Liver (tissue), 7 donors: ENCODE measurements at regions not wholly inside any gene's neighbourhood (a gene's known extent, or its start where the extent isn't known, plus 50 kb on each side); places are given as distances from the start of the nearest gene placed in this dataset.

Source experiments
- DNase-seq: peaks from one replicate; pipeline ENCODE4 v3.0.0-alpha.2; 2017; ENCODE audit warnings: low spot score
- H3K27ac ChIP-seq, 2 donors: one replicate each; pipeline ENCODE4 v1.7.0; 2013; ENCODE audit warnings: inconsistent platforms in 2 of 2, low read length in 2 of 2, control low read depth in 1 of 2, low read depth in 1 of 2, mild to moderate bottlenecking in 1 of 2
- H3K27me3 ChIP-seq, 4 donors: one replicate each; pipeline versions ENCODE4 v1.6.1 to v1.7.0; 2013; ENCODE audit warnings: low read length in 3 of 4, inconsistent platforms in 1 of 4, mild to moderate bottlenecking in 1 of 4, moderate library complexity in 1 of 4; ENCODE audit not compliant: control insufficient read depth in 4 of 4, insufficient read depth in 4 of 4
- H3K36me3 ChIP-seq, 4 donors: one replicate each; pipeline versions ENCODE4 v1.6.1 to v1.7.0; 2013; ENCODE audit warnings: low read length in 3 of 4, mild to moderate bottlenecking in 3 of 4, low read depth in 1 of 4, moderate library complexity in 1 of 4; ENCODE audit not compliant: control insufficient read depth in 4 of 4, insufficient read depth in 3 of 4
- H3K4me1 ChIP-seq, 4 donors: one replicate each; pipeline versions ENCODE4 v1.6.1 to v1.7.0; 2013; ENCODE audit warnings: low read length in 3 of 4, mild to moderate bottlenecking in 3 of 4, moderate library complexity in 1 of 4; ENCODE audit not compliant: control insufficient read depth in 4 of 4, insufficient read depth in 4 of 4
- H3K4me3 ChIP-seq, 3 donors: one replicate each; pipeline versions ENCODE4 v1.6.1 to v1.7.0; 2013; ENCODE audit warnings: low read length in 3 of 3, control low read depth in 1 of 3, low read depth in 1 of 3, mild to moderate bottlenecking in 1 of 3
- H3K9ac ChIP-seq, 2 donors: one replicate each; pipeline ENCODE4 v1.7.0; 2013; ENCODE audit warnings: low read length in 2 of 2, mild to moderate bottlenecking in 2 of 2, moderate library complexity in 2 of 2, control low read depth in 1 of 2, low read depth in 1 of 2
- H3K9me3 ChIP-seq, 4 donors: one replicate each; pipeline versions ENCODE4 v1.6.1 to v1.7.0; 2013; ENCODE audit warnings: low read length in 3 of 4; ENCODE audit not compliant: control insufficient read depth in 4 of 4
- ATF3 ChIP-seq: IDR thresholded peaks from 2 replicates; pipeline ENCODE4 v1.6.1; 2016; ENCODE audit warnings: antibody characterized with exemption
- FOXA1 ChIP-seq: IDR thresholded peaks from 2 replicates; pipeline ENCODE4 v1.6.1; 2016; ENCODE audit warnings: antibody characterized with exemption
- FOXA2 ChIP-seq: IDR thresholded peaks from 2 replicates; pipeline ENCODE4 v1.6.1; 2016; ENCODE audit warnings: antibody characterized with exemption
- GABPA ChIP-seq, 2 donors: IDR thresholded peaks in 1 of 2; conservative IDR thresholded peaks in 1 of 2; 2 replicates each; pipeline ENCODE4 v1.6.1; 2016; ENCODE audit warnings: antibody characterized with exemption in 2 of 2, mild to moderate bottlenecking in 1 of 2, moderate library complexity in 1 of 2
- HNF4A ChIP-seq, 2 donors: conservative IDR thresholded peaks; 2 replicates each; pipeline ENCODE4 v1.6.1; 2016; ENCODE audit warnings: antibody characterized with exemption in 2 of 2, mild to moderate bottlenecking in 2 of 2
- JUND ChIP-seq, 2 donors: IDR thresholded peaks; 2 replicates each; pipeline ENCODE4 v1.6.1; 2016; ENCODE audit warnings: antibody characterized with exemption in 2 of 2
- NR2F2 ChIP-seq: IDR thresholded peaks from 2 replicates; pipeline ENCODE4 v1.6.1; 2016; ENCODE audit warnings: antibody characterized with exemption
- RAD21 ChIP-seq, 2 donors: IDR thresholded peaks; 2 replicates each; pipeline ENCODE4 v1.6.1; 2016; ENCODE audit warnings: antibody characterized with exemption in 2 of 2, mild to moderate bottlenecking in 2 of 2
- SP1 ChIP-seq: IDR thresholded peaks from 2 replicates; pipeline ENCODE4 v1.6.1; 2018; ENCODE audit warnings: antibody characterized with exemption, mild to moderate bottlenecking
- YY1 ChIP-seq: IDR thresholded peaks from 2 replicates; pipeline ENCODE4 v1.6.1; 2016; ENCODE audit warnings: antibody characterized with exemption, mild to moderate bottlenecking
- WGBS: extraction: QIAGEN DNeasy Blood & Tissue Kit; methylation state at CpG from one replicate; pipeline ENCODE4 v1.1.7; 2013; 5-methylcytosine and 5-hydroxymethylcytosine counted together
- TF ChIP-seq, protein P1 (sequence below): IDR thresholded peaks from 2 replicates; pipeline ENCODE4 v1.6.1; 2016; ENCODE audit warnings: antibody characterized with exemption
- TF ChIP-seq, protein P2 (sequence below): IDR thresholded peaks from 2 replicates; pipeline ENCODE4 v1.6.1; 2016; ENCODE audit warnings: antibody characterized with exemption, mild to moderate bottlenecking
- donor health status: healthy.
- donor health status: healthy.
- donor health status: healthy.
- donor health status: healthy.

- TF ChIP-seq SP1 (no peak), JUND (IDR thresholded peaks at IDR 0.05) (no peak), ATF3 (no peak), FOXA2 (no peak)
Measured at GRCh38 chr7:42744746-42745145, 167.1 kb downstream of the C7orf25 start (continued).

DNA sequence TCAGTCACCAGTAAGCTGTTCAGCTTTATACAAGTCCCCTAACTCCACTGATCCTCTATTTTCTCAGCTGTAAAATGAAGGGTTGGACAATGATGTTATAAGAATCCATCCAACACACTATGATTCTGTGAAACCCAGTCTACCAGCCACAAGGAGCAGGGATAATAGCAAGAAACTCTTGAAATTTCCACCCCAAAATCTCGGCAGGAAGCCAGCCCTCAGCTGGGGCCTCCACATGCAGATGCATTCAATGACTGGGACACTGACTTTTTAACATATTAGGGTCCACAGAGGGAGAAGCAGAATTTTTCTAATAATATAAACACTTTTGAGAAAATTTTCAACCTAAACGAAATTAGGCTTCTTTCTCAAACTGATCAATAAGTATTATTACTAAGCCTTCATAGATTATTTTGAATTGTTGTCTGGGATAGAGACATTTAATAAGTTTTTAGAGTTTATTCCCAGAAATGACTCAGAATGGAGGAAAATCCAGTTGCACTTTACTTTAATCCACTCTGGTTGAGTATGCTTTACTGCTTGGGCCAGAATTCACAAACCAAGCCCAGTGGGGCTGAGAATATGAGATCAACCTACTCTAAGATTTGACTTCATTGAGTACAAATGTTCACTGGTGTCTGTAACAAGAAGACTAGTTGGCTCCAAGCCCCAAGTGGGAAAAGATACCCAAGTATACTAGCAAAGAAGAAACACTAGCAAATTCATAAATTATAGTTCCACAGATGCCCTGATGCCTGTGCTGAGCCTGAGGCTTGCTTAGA lies 168.6 kb downstream of the C7orf25 start:
- 55% methylated on average over 2 of the region's 2 CpGs for WGBS
- H3K4me1 ChIP-seq, result no peaks in the 10 kb centered on the region
- H3K36me3 ChIP-seq, result no peaks in the 10 kb centered on the region
- TF ChIP-seq, protein P1, sequence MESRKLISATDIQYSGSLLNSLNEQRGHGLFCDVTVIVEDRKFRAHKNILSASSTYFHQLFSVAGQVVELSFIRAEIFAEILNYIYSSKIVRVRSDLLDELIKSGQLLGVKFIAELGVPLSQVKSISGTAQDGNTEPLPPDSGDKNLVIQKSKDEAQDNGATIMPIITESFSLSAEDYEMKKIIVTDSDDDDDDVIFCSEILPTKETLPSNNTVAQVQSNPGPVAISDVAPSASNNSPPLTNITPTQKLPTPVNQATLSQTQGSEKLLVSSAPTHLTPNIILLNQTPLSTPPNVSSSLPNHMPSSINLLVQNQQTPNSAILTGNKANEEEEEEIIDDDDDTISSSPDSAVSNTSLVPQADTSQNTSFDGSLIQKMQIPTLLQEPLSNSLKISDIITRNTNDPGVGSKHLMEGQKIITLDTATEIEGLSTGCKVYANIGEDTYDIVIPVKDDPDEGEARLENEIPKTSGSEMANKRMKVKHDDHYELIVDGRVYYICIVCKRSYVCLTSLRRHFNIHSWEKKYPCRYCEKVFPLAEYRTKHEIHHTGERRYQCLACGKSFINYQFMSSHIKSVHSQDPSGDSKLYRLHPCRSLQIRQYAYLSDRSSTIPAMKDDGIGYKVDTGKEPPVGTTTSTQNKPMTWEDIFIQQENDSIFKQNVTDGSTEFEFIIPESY, result no peak
- no peak for TF ChIP-seq FOXA1
- no peak for TF ChIP-seq YY1
- DNase-seq, result no peak
- peaks cover 0 to 3% (median 0%) of the 10 kb centered on the region in 4 donors for H3K27me3 ChIP-seq
- no peak overlapping the region for H3K27ac ChIP-seq
- H3K4me3 ChIP-seq, result no peak overlapping the region
- H3K9ac ChIP-seq, result no peak overlapping the region
- no peaks in the 10 kb centered on the region for H3K9me3 ChIP-seq

GRCh38 chr7:42742318-42742717 lies 169.6 kb downstream of the C7orf25 start:
- no peak for DNase-seq
- 30% methylated on average over 3 of the region's 3 CpGs for WGBS
- Histone ChIP-seq H3K9me3 (no peaks in the 10 kb centered on the region), H3K27ac (no peak overlapping the region), H3K36me3 (no peaks in the 10 kb centered on the region), H3K4me1 (no peaks in the 10 kb centered on the region), H3K4me3 (no peak overlapping the region), H3K27me3 (peaks cover 0 to 3% (median 0%) of the 10 kb centered on the region in 4 donors), H3K9ac (no peak overlapping the region)
- no peak for TF ChIP-seq FOXA1
- TF ChIP-seq NR2F2, result no peak
- TF ChIP-seq RAD21 (IDR thresholded peaks at IDR 0.05), result no peak
- TF ChIP-seq, protein P1, result no peak
- TF ChIP-seq HNF4A (conservative IDR thresholded peaks at IDR 0.05), result no peak
- TF ChIP-seq GABPA (IDR thresholded peaks at IDR 0.05 in 1 of 2, conservative IDR thresholded peaks at IDR 0.05 in 1 of 2), result no peak

DNA sequence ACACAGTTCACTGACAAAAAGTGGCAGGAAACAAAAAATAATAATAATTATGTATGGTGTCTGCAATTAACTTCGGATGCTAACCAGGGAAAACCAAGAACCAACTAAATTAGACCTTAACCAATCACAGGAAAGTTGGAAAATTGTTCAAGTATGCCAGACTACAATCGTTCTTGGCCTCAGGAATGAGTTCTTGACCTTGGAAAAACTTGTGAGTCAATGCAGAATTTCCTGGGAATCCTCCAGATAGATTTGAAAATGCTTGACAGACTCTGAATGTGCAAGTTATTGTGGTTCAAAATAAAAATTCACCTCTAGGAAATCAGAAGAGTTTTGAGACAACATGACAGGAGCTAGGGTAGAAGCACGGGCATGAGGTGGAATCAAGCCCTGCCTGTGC lies 171.5 kb downstream of the C7orf25 start:
- no peaks in the 10 kb centered on the region for H3K9me3 ChIP-seq
- H3K36me3 ChIP-seq, result no peaks in the 10 kb centered on the region
- no peak overlapping the region for H3K9ac ChIP-seq
- WGBS, result 53% methylated on average over 3 of the region's 3 CpGs
- no peak overlapping the region for H3K27ac ChIP-seq
- DNase-seq, result no peak
- no peaks in the 10 kb centered on the region for H3K4me1 ChIP-seq
- H3K4me3 ChIP-seq, result no peak overlapping the region
- H3K27me3 ChIP-seq, result peaks cover 0 to 4% (median 0%) of the 10 kb centered on the region in 4 donors
- TF ChIP-seq, protein P2, sequence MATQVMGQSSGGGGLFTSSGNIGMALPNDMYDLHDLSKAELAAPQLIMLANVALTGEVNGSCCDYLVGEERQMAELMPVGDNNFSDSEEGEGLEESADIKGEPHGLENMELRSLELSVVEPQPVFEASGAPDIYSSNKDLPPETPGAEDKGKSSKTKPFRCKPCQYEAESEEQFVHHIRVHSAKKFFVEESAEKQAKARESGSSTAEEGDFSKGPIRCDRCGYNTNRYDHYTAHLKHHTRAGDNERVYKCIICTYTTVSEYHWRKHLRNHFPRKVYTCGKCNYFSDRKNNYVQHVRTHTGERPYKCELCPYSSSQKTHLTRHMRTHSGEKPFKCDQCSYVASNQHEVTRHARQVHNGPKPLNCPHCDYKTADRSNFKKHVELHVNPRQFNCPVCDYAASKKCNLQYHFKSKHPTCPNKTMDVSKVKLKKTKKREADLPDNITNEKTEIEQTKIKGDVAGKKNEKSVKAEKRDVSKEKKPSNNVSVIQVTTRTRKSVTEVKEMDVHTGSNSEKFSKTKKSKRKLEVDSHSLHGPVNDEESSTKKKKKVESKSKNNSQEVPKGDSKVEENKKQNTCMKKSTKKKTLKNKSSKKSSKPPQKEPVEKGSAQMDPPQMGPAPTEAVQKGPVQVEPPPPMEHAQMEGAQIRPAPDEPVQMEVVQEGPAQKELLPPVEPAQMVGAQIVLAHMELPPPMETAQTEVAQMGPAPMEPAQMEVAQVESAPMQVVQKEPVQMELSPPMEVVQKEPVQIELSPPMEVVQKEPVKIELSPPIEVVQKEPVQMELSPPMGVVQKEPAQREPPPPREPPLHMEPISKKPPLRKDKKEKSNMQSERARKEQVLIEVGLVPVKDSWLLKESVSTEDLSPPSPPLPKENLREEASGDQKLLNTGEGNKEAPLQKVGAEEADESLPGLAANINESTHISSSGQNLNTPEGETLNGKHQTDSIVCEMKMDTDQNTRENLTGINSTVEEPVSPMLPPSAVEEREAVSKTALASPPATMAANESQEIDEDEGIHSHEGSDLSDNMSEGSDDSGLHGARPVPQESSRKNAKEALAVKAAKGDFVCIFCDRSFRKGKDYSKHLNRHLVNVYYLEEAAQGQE, result peak; percentile 34
- TF ChIP-seq JUND (IDR thresholded peaks at IDR 0.05) (no peak), ATF3 (no peak)
